ENCODE measurements at regions not wholly inside any gene's neighbourhood (a gene's known extent, or its start where the extent isn't known, plus 50 kb on each side); places are given as distances from the start of the nearest gene placed in this dataset.

DNA sequence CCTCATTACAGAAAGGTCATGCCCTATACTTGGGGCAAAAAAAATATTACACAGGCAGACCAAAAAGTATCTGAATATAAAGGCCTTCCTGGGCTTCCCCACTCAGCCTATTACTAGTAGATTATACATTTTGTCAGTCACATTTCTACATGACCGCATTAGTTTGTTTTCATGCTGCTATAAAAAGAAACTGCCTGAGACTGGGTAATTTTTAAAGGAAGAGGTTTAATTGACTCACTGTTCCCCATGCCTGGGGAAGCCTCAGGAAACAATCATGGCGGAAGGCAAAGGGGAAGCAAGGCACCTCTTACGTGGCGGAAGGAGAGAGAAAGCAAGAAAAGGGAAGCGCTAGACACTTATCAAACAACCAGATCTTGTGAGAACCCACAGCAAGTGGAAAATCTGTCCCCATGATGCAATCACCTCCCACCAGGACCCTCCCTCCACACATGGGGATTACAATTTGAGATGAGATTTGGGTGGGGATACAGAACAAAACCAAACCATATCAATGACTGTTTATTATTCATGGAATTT, 1312.0 kb downstream of the PCDH7 start:
- Histone ChIP-seq H3K27ac (no peak overlapping the region), H3K27me3 (no peaks in the 10 kb centered on the region), H3K4me1 (no peaks in the 10 kb centered on the region), H3K9me3 (no peaks in the 10 kb centered on the region), H3K4me3 (no peak overlapping the region), H3K36me3 (no peaks in the 10 kb centered on the region)
- TF ChIP-seq CTCF (IDR thresholded peaks at IDR 0.05): no peak
- intact Hi-C loops (cut with DNase I): no loop called here
- DNase-seq (no peak), ATAC-seq (no peak)

DNA sequence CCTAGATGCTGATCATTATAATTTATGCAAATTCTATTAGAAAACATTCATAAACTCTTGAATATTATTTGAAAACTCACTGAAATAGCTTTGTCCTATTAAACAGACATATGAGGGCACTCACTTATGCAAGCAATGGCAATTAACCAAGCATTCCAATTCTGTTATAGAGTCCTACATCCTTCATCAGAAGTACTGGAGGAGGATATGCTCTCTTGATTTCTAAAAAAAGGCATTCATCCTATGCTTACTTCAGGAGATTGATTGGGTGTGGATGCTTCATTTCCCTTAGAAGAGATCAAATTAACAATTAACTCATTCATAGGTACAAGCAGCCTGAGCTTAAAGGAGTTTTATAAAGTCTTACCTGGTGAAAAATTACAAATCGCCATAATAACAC, 1317.2 kb downstream of the PCDH7 start:
- Histone ChIP-seq H3K27me3 (no peaks in the 10 kb centered on the region), H3K9me3 (no peaks in the 10 kb centered on the region), H3K27ac (no peak overlapping the region), H3K4me1 (no peaks in the 10 kb centered on the region), H3K36me3 (no peaks in the 10 kb centered on the region), H3K4me3 (no peak overlapping the region)
- ATAC-seq (no peak), DNase-seq (no peak)
- TF ChIP-seq CTCF (IDR thresholded peaks at IDR 0.05): no peak
- intact Hi-C loops (cut with DNase I): no loop called here

GRCh38 chr4:32042486-32043247, 1322.5 kb downstream of the PCDH7 start:
- H3K4me1 ChIP-seq: no peaks in the 10 kb centered on the region
- no peak overlapping the region for H3K27ac ChIP-seq
- intact Hi-C loops (cut with DNase I): no loop called here
- DNase-seq (no peak), ATAC-seq (no peak)
- H3K27me3 ChIP-seq: no peaks in the 10 kb centered on the region
- no peaks in the 10 kb centered on the region for H3K9me3 ChIP-seq
- H3K4me3 ChIP-seq: no peak overlapping the region
- H3K36me3 ChIP-seq: no peaks in the 10 kb centered on the region
- TF ChIP-seq CTCF (IDR thresholded peaks at IDR 0.05): no peak

DNA sequence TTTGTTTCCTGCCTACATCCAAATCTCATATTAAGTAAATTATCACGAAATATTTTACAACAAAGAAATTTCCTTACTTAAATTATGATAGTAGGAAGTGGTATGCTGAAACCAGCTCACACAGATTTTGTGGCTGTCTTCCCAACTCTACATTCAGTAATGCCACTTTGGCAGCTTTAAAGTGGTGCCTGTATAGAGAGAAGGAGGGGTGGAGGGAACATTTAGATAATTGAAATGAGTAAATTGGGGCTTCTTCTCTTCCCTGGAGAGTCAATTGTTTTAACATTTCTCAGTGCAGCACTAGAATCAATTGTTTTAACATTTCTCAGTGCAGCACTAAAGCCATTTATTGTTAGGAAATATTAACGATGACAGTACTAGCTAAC, 1323.1 kb downstream of the PCDH7 start:
- TF ChIP-seq CTCF (IDR thresholded peaks at IDR 0.05): no peak
- Histone ChIP-seq H3K36me3 (no peaks in the 10 kb centered on the region), H3K27ac (no peak overlapping the region), H3K9me3 (no peaks in the 10 kb centered on the region), H3K27me3 (no peaks in the 10 kb centered on the region), H3K4me1 (no peaks in the 10 kb centered on the region), H3K4me3 (no peak overlapping the region)
- intact Hi-C loops (cut with DNase I): no loop called here
- DNase-seq: no peak
- no peak for ATAC-seq

DNA sequence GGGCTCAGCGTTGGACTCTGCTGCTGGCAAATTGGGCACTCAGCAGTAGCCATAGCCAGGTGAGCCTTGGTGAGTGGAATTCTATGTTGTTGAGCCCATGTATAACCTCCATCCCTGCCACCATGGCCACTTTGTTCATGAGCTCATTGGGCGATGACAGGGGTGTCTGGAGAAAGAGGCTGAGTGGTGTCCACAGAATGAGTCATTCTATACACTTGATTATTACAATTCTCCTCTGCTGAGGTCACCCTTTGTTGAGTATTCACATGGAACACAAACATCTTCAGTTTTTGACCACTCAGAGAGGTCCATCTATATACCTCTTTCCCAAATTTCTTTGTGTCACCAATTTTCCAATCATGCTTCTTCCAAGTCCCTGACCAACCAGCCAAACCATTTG, 1341.7 kb downstream of the PCDH7 start:
- TF ChIP-seq CTCF (IDR thresholded peaks at IDR 0.05): no peak
- H3K4me3 ChIP-seq: no peak overlapping the region
- no peaks in the 10 kb centered on the region for H3K27me3 ChIP-seq
- H3K4me1 ChIP-seq: no peaks in the 10 kb centered on the region
- ATAC-seq: no peak
- no peaks in the 10 kb centered on the region for H3K36me3 ChIP-seq
- intact Hi-C loops (cut with DNase I): no loop called here
- H3K9me3 ChIP-seq: no peaks in the 10 kb centered on the region
- no peak overlapping the region for H3K27ac ChIP-seq
- DNase-seq: no peak
